ENCODE measurements at regions not wholly inside any gene's neighbourhood (a gene's known extent, or its start where the extent isn't known, plus 50 kb on each side); places are given as distances from the start of the nearest gene placed in this dataset.

GRCh38 chr18:45221363-45221762 is 393.9 kb upstream of the SLC14A2 start:
- no peak for TF ChIP-seq CTCF (IDR thresholded peaks at IDR 0.05)
- no peak for DNase-seq
- Histone ChIP-seq H3K4me3 (replicated peaks in 1 of 3; ENCODE audit: low read depth in 2 of 3, low read length in 3 of 3) (no peak overlapping the region), H3K27me3 (ENCODE audit: control insufficient read depth in 2 of 2, insufficient read depth in 2 of 2, low read length in 2 of 2) (no peaks in the 10 kb centered on the region), H3K9ac (ENCODE audit: insufficient read depth, low read length, poor library complexity, severe bottlenecking) (no peak overlapping the region), H4K20me1 (ENCODE audit: insufficient read depth, low read length) (no peaks in the 10 kb centered on the region), H3K4me2 (replicated peaks; ENCODE audit: extremely low read depth, low read length, poor library complexity, severe bottlenecking) (no peak overlapping the region), H3K9me3 (replicated peaks in 1 of 2; ENCODE audit: control insufficient read depth in 1 of 2, insufficient read depth in 1 of 2, low read length in 2 of 2) (no peaks in the 10 kb centered on the region), H3K27ac (ENCODE audit: low read depth in 1 of 2, low read length in 2 of 2) (no peak overlapping the region), H3K36me3 (replicated peaks in 1 of 2; ENCODE audit: control insufficient read depth in 1 of 2, insufficient read depth in 2 of 2, low read length in 2 of 2) (no peaks in the 10 kb centered on the region), H2AFZ (ENCODE audit: insufficient read depth, low read depth, low read length, poor library complexity, severe bottlenecking) (no peak overlapping the region), H3K4me1 (ENCODE audit: control insufficient read depth in 1 of 2, insufficient read depth in 2 of 2, low read length in 2 of 2) (no peaks in the 10 kb centered on the region), H3K79me2 (ENCODE audit: insufficient read depth, low read length) (no peaks in the 10 kb centered on the region)
- H3K36me3 Mint-ChIP-seq: no peaks in the 10 kb centered on the region
- no peaks in the 10 kb centered on the region for H3K4me1 Mint-ChIP-seq
- WGBS (ENCODE audit: insufficient coverage): 95% methylated on average over 3 of the region's 5 CpGs
- H3K27ac Mint-ChIP-seq: no peak overlapping the region
- H3K9me3 Mint-ChIP-seq: peaks cover 0 to 7% (median 1%) of the 10 kb centered on the region in 7 donors
- peaks cover 0 to 3% (median 2%) of the 10 kb centered on the region in 3 donors for H3K27me3 Mint-ChIP-seq (ENCODE audit: low read depth in 3 of 3)
- intact Hi-C loops (cut with micrococcal nuclease): no loop called here
- H3K4me3 Mint-ChIP-seq: no peak overlapping the region

GRCh38 chr18:45222180-45222579 is 393.1 kb upstream of the SLC14A2 start:
- Histone ChIP-seq H2AFZ (ENCODE audit: insufficient read depth, low read depth, low read length, poor library complexity, severe bottlenecking) (no peak overlapping the region), H3K4me3 (replicated peaks in 1 of 3; ENCODE audit: low read depth in 2 of 3, low read length in 3 of 3) (no peak overlapping the region), H3K9ac (ENCODE audit: insufficient read depth, low read length, poor library complexity, severe bottlenecking) (no peak overlapping the region), H3K4me1 (ENCODE audit: control insufficient read depth in 1 of 2, insufficient read depth in 2 of 2, low read length in 2 of 2) (no peaks in the 10 kb centered on the region), H3K4me2 (replicated peaks; ENCODE audit: extremely low read depth, low read length, poor library complexity, severe bottlenecking) (no peak overlapping the region), H3K36me3 (replicated peaks in 1 of 2; ENCODE audit: control insufficient read depth in 1 of 2, insufficient read depth in 2 of 2, low read length in 2 of 2) (no peaks in the 10 kb centered on the region), H3K79me2 (ENCODE audit: insufficient read depth, low read length) (no peaks in the 10 kb centered on the region), H4K20me1 (ENCODE audit: insufficient read depth, low read length) (no peaks in the 10 kb centered on the region), H3K27me3 (ENCODE audit: control insufficient read depth in 2 of 2, insufficient read depth in 2 of 2, low read length in 2 of 2) (no peaks in the 10 kb centered on the region), H3K27ac (ENCODE audit: low read depth in 1 of 2, low read length in 2 of 2) (no peak overlapping the region), H3K9me3 (replicated peaks in 1 of 2; ENCODE audit: control insufficient read depth in 1 of 2, insufficient read depth in 1 of 2, low read length in 2 of 2) (no peaks in the 10 kb centered on the region)
- TF ChIP-seq CTCF (IDR thresholded peaks at IDR 0.05): no peak
- no peaks in the 10 kb centered on the region for H3K4me1 Mint-ChIP-seq
- no peak overlapping the region for H3K4me3 Mint-ChIP-seq
- H3K36me3 Mint-ChIP-seq: no peaks in the 10 kb centered on the region
- H3K27ac Mint-ChIP-seq: no peak overlapping the region
- intact Hi-C loops (cut with micrococcal nuclease): no loop called here
- WGBS (ENCODE audit: insufficient coverage): 100% methylated on average over 3 of the region's 3 CpGs
- H3K9me3 Mint-ChIP-seq: peaks cover 0 to 7% (median 1%) of the 10 kb centered on the region in 7 donors
- H3K27me3 Mint-ChIP-seq (ENCODE audit: low read depth in 3 of 3): peaks cover 0 to 3% (median 2%) of the 10 kb centered on the region in 3 donors
- no peak for DNase-seq
